ENCODE measurements at regions not wholly inside any gene's neighbourhood (a gene's known extent, or its start where the extent isn't known, plus 50 kb on each side); places are given as distances from the start of the nearest gene placed in this dataset.
A peak's percentile ranks its signal among the peaks of the same experiment; 100 is the strongest.

DNA sequence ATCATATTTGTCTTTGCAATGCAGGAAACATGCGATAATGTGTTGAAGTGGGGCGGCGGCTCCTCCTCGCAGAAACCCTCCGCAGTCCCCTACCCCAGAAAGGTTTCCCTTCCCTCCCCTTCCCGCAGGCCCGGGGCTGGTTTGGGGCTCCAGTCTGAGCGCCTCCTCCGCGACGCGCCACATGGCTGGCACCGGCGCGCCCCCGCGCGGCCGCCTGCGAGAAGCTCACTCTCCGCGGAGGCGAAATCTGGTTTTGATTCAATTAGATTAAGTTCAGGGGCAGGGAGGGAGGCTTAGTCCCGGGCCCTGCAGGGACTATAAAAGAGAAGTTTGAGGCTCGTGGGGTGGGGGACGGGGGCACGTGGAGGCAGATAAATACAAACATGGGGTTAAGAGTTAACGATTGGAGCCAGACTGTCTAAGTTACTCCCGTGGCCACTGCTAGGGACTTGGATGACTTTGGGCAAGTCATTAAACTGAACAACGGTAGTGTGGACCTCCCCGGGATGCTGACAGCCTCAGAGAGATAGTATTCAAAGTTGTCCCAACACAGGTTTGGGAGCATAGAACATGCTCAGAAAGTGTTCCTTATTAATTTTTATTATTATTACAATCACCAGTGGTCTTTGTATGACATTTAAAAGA, 69.4 kb downstream of the MSX2 start:
- TF ChIP-seq, protein P1, sequence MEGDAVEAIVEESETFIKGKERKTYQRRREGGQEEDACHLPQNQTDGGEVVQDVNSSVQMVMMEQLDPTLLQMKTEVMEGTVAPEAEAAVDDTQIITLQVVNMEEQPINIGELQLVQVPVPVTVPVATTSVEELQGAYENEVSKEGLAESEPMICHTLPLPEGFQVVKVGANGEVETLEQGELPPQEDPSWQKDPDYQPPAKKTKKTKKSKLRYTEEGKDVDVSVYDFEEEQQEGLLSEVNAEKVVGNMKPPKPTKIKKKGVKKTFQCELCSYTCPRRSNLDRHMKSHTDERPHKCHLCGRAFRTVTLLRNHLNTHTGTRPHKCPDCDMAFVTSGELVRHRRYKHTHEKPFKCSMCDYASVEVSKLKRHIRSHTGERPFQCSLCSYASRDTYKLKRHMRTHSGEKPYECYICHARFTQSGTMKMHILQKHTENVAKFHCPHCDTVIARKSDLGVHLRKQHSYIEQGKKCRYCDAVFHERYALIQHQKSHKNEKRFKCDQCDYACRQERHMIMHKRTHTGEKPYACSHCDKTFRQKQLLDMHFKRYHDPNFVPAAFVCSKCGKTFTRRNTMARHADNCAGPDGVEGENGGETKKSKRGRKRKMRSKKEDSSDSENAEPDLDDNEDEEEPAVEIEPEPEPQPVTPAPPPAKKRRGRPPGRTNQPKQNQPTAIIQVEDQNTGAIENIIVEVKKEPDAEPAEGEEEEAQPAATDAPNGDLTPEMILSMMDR (IDR thresholded peaks at IDR 0.05 in 8 of 11, conservative IDR thresholded peaks at IDR 0.05 in 3 of 11), result peak in 10 of 11 experiments; percentile 23 to 79 (median 62)
- TF ChIP-seq POLR2A (IDR thresholded peaks at IDR 0.05) (no peak), POLR2AphosphoS5 (IDR thresholded peaks at IDR 0.05) (peak in 1 of 3 donors; percentile 35)

All from spleen (tissue), 7 donors.